HEK293 (cell line): ENCODE measurements at regions not wholly inside any gene's neighbourhood (a gene's known extent, or its start where the extent isn't known, plus 50 kb on each side); places are given as distances from the start of the nearest gene placed in this dataset.

ENCODE experiments used
- CTCF ChIA-PET: fragments of 350-600 bp; formaldehyde crosslinking; extraction: SDS; loops from one replicate; lab custom pipeline; 2021; ENCODE audit warnings: antibody characterized with exemption; lab: Yijun Ruan, JAX
- POLR2A ChIA-PET: fragments of 300-600 bp; formaldehyde crosslinking; extraction: SDS; loops from one replicate; lab custom pipeline; 2020; ENCODE audit warnings: antibody characterized with exemption, inconsistent platforms; lab: Yijun Ruan, JAX
- H3K27ac ChIP-seq: fragments of 200-500 bp; sonication (Bioruptor generic); 2 replicates; pipeline ENCODE4 v1.5.1; 2014; ENCODE audit warnings: low read depth, low read length, control low read depth, inconsistent platforms; ENCODE audit errors: extremely low read depth
- H3K36me3 ChIP-seq, 2 experiments: fragments of 200-500 bp in 1 of 2; sonication (Bioruptor generic) in 1 of 2; 1 replicate in 1 of 2; 2 replicates in 1 of 2; pipeline ENCODE4 v1.5.1; 2014 to 2017; ENCODE audit warnings: inconsistent platforms in 2 of 2, low read length in 2 of 2; ENCODE audit not compliant: control insufficient read depth in 2 of 2, insufficient read depth in 1 of 2
- H3K4me1 ChIP-seq: fragments of 200-500 bp; sonication (Bioruptor generic); 2 replicates; pipeline ENCODE4 v1.5.1; 2014; ENCODE audit warnings: mild to moderate bottlenecking, low read length, inconsistent platforms; ENCODE audit not compliant: control insufficient read depth, insufficient read depth
- H3K4me3 ChIP-seq: 2 replicates; pipeline ENCODE4 v1.5.1; 2011; ENCODE audit warnings: low read depth, mild to moderate bottlenecking, control low read depth, low read length, moderate library complexity
- H3K9me3 ChIP-seq: fragments of 200-500 bp; sonication (Bioruptor generic); 2 replicates; pipeline ENCODE4 v1.5.1; 2014; ENCODE audit warnings: low read depth, low read length, inconsistent platforms; ENCODE audit not compliant: control insufficient read depth, insufficient read depth
- FEZF1 ChIP-seq: fragments of 450-650 bp; formaldehyde crosslinking; IDR thresholded peaks from 2 replicates; pipeline ENCODE4 v1.5.1; 2016; ENCODE audit warnings: missing biosample characterization, missing genetic modification characterization
- KLF8 ChIP-seq: fragments of 450-650 bp; formaldehyde crosslinking; IDR thresholded peaks from 2 replicates; pipeline ENCODE4 v1.5.1; 2016; ENCODE audit warnings: missing biosample characterization, missing genetic modification characterization
- KLF9 ChIP-seq: fragments of 450-650 bp; formaldehyde crosslinking; IDR thresholded peaks from 2 replicates; pipeline ENCODE4 v1.5.1; 2016; ENCODE audit warnings: missing biosample characterization, missing genetic modification characterization, low read depth
- SCRT1 ChIP-seq: fragments of 450-650 bp; formaldehyde crosslinking; IDR thresholded peaks from 2 replicates; pipeline ENCODE4 v1.5.1; 2016; ENCODE audit warnings: missing biosample characterization, missing genetic modification characterization, borderline replicate concordance
- SCRT2 ChIP-seq: fragments of 450-650 bp; formaldehyde crosslinking; IDR thresholded peaks from 2 replicates; pipeline ENCODE4 v1.5.1; 2016; ENCODE audit warnings: missing biosample characterization, missing genetic modification characterization
- YY2 ChIP-seq: fragments of 450-650 bp; formaldehyde crosslinking; IDR thresholded peaks from 2 replicates; pipeline ENCODE4 v1.5.1; 2016; ENCODE audit warnings: missing biosample characterization, missing genetic modification characterization
- ZFP37 ChIP-seq: fragments of 450-650 bp; formaldehyde crosslinking; IDR thresholded peaks from 2 replicates; pipeline ENCODE4 v1.5.1; 2016; ENCODE audit warnings: missing biosample characterization, missing genetic modification characterization
- ZNF121 ChIP-seq: fragments of 450-650 bp; formaldehyde crosslinking; IDR thresholded peaks from 2 replicates; pipeline ENCODE4 v1.5.1; 2016; ENCODE audit warnings: missing biosample characterization, missing genetic modification characterization
- ZNF138 ChIP-seq: fragments of 450-650 bp; formaldehyde crosslinking; IDR thresholded peaks from 2 replicates; pipeline ENCODE4 v1.5.1; 2016; ENCODE audit warnings: missing biosample characterization, missing genetic modification characterization, borderline replicate concordance
- ZNF169 ChIP-seq: fragments of 450-650 bp; formaldehyde crosslinking; IDR thresholded peaks from 2 replicates; pipeline ENCODE4 v1.5.1; 2016; ENCODE audit warnings: missing biosample characterization, missing genetic modification characterization
- ZNF221 ChIP-seq: fragments of 450-650 bp; formaldehyde crosslinking; IDR thresholded peaks from 2 replicates; pipeline ENCODE4 v1.5.1; 2017; ENCODE audit warnings: missing biosample characterization, missing genetic modification characterization, borderline replicate concordance
- ZNF239 ChIP-seq: fragments of 450-650 bp; formaldehyde crosslinking; IDR thresholded peaks from 2 replicates; pipeline ENCODE4 v1.5.1; 2016; ENCODE audit warnings: missing biosample characterization, missing genetic modification characterization
- ZNF292 ChIP-seq: fragments of 450-650 bp; formaldehyde crosslinking; IDR thresholded peaks from 2 replicates; pipeline ENCODE4 v1.5.1; 2016; ENCODE audit warnings: low read depth, missing biosample characterization, missing genetic modification characterization, borderline replicate concordance
- ZNF302 ChIP-seq: fragments of 450-650 bp; formaldehyde crosslinking; IDR thresholded peaks from 2 replicates; pipeline ENCODE4 v1.5.1; 2016; ENCODE audit warnings: missing biosample characterization, missing genetic modification characterization, low read depth
- ZNF350 ChIP-seq: fragments of 450-650 bp; formaldehyde crosslinking; IDR thresholded peaks from 2 replicates; pipeline ENCODE4 v1.5.0; 2017; ENCODE audit warnings: missing biosample characterization, mild to moderate bottlenecking, missing genetic modification characterization
- ZNF366 ChIP-seq: fragments of 450-650 bp; formaldehyde crosslinking; conservative IDR thresholded peaks from 2 replicates; pipeline ENCODE4 v1.5.1; 2016; ENCODE audit warnings: missing biosample characterization, missing genetic modification characterization
- ZNF473 ChIP-seq: fragments of 450-650 bp; formaldehyde crosslinking; IDR thresholded peaks from 2 replicates; pipeline ENCODE4 v1.5.1; 2017; ENCODE audit warnings: missing biosample characterization, missing genetic modification characterization
- ZNF510 ChIP-seq: fragments of 450-650 bp; formaldehyde crosslinking; IDR thresholded peaks from 2 replicates; pipeline ENCODE4 v1.5.1; 2018; ENCODE audit warnings: mild to moderate bottlenecking, missing genetic modification characterization, missing biosample characterization; ENCODE audit not compliant: insufficient replicate concordance
- ZNF521 ChIP-seq: fragments of 450-650 bp; formaldehyde crosslinking; IDR thresholded peaks from 2 replicates; pipeline ENCODE4 v1.5.1; 2017; ENCODE audit warnings: missing biosample characterization, mild to moderate bottlenecking, missing genetic modification characterization
- ZNF561 ChIP-seq: fragments of 450-650 bp; IDR thresholded peaks from 2 replicates; pipeline ENCODE4 v1.5.1; 2018; ENCODE audit warnings: missing biosample characterization, missing genetic modification characterization, borderline replicate concordance
- ZNF596 ChIP-seq: fragments of 450-650 bp; IDR thresholded peaks from 2 replicates; pipeline ENCODE4 v1.5.0; 2018; ENCODE audit warnings: missing biosample characterization, mild to moderate bottlenecking, missing genetic modification characterization, moderate library complexity
- ZNF658 ChIP-seq: fragments of 450-650 bp; formaldehyde crosslinking; IDR thresholded peaks from 2 replicates; pipeline ENCODE4; 2016; ENCODE audit warnings: missing biosample characterization, missing genetic modification characterization
- ZNF768 ChIP-seq: fragments of 450-650 bp; formaldehyde crosslinking; IDR thresholded peaks from 2 replicates; pipeline ENCODE4 v1.5.1; 2018; ENCODE audit warnings: missing biosample characterization, mild to moderate bottlenecking, missing genetic modification characterization
- ZNF837 ChIP-seq: fragments of 450-650 bp; formaldehyde crosslinking; IDR thresholded peaks from 2 replicates; pipeline ENCODE4 v1.5.1; 2016; ENCODE audit warnings: missing biosample characterization, missing genetic modification characterization
- TF ChIP-seq, protein P1 (sequence below): fragments of 450-650 bp; IDR thresholded peaks from 2 replicates; pipeline ENCODE4 v1.5.1; 2018; ENCODE audit warnings: missing biosample characterization, missing genetic modification characterization
- TF ChIP-seq, protein P2 (sequence below): fragments of 450-650 bp; formaldehyde crosslinking; IDR thresholded peaks from 2 replicates; pipeline ENCODE4 v1.5.1; 2016; ENCODE audit warnings: missing biosample characterization, missing genetic modification characterization

DNA sequence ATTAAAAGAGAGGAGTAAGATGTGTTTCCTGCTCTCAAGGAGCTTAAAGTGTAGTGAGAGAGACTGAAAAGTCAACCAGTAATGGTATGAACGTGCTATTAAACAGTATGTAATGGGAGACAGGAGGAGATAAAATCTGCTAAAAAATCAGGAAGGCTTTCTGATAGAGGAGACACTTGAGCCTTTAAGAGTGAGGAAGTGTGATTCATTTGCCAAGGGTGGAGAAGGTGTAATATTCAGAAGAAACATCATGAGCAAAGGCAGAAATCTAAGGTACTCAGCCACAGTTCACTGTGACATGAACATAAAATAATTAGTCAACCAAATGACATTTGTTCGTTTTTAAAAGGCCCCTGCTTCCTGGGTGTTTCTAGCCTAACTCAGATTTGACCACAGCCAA, 137.8 kb upstream of the SKOR2 start:
- no peaks in the 10 kb centered on the region for H3K9me3 ChIP-seq
- no peak overlapping the region for H3K4me3 ChIP-seq
- H3K27ac ChIP-seq, result no peak overlapping the region
- no peaks in the 10 kb centered on the region; the same call in 1 of the 2 replicates for H3K4me1 ChIP-seq
- POLR2A ChIA-PET, result no interaction called here
- CTCF ChIA-PET, result interaction anchor here (0.9 kb wide), 1 partner anchor 360 kb away, joined by 3 read pairs; no protein-coding TSS in a partner anchor
- no peak for TF ChIP-seq ZNF138 (tag by site-specific recombination)
- TF ChIP-seq ZNF596, result no peak
- no peak for TF ChIP-seq KLF8
- no peak for TF ChIP-seq ZNF292
- TF ChIP-seq ZNF510, result no peak
- TF ChIP-seq ZNF221 (tag by site-specific recombination), result no peak
- no peak for TF ChIP-seq KLF9
- H3K36me3 ChIP-seq, result no peaks in the 10 kb centered on the region

DNA sequence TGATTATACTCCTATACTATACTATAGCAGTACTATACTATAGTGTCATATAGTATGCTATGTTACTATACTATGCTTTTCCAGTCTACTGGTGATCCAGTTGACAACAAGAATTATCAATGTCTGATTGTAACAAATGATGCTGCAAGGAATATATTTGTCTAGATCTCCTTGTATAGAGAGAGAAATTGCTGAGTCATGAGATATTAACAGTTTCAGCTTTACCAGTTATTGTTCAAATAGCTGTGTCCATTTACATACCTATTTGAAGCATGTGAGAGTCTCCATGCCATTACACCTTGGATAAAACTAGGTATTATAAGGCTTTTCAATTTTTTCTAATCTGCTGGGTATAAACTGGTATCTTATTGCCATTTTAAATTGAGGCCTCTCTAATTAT, 136.4 kb upstream of the SKOR2 start:
- ChIA-PET POLR2A (no interaction called here), CTCF (interaction anchor here (1.6 kb wide), 1 partner anchor 9 kb away, joined by 4 read pairs; no protein-coding TSS in a partner anchor)
- no peak overlapping the region for H3K4me3 ChIP-seq
- no peaks in the 10 kb centered on the region for H3K9me3 ChIP-seq
- H3K36me3 ChIP-seq, result no peaks in the 10 kb centered on the region
- no peak overlapping the region for H3K27ac ChIP-seq
- TF ChIP-seq ZNF366 (tag by site-specific recombination) (no peak), ZNF221 (tag by site-specific recombination) (no peak), ZNF169 (tag by site-specific recombination) (no peak), FEZF1 (no peak), ZNF768 (tag by site-specific recombination) (no peak), ZNF561 (tag by site-specific recombination) (no peak), ZNF473 (no peak), SCRT2 (tag by site-specific recombination) (no peak), ZNF521 (tag by site-specific recombination) (no peak), ZNF350 (tag by site-specific recombination) (no peak), ZNF239 (tag by site-specific recombination) (no peak), YY2 (no peak), ZNF302 (tag by site-specific recombination) (no peak), ZNF121 (tag by site-specific recombination) (no peak), ZNF658 (no peak)
- TF ChIP-seq, protein P1, sequence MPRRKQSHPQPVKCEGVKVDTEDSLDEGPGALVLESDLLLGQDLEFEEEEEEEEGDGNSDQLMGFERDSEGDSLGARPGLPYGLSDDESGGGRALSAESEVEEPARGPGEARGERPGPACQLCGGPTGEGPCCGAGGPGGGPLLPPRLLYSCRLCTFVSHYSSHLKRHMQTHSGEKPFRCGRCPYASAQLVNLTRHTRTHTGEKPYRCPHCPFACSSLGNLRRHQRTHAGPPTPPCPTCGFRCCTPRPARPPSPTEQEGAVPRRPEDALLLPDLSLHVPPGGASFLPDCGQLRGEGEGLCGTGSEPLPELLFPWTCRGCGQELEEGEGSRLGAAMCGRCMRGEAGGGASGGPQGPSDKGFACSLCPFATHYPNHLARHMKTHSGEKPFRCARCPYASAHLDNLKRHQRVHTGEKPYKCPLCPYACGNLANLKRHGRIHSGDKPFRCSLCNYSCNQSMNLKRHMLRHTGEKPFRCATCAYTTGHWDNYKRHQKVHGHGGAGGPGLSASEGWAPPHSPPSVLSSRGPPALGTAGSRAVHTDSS (tag by site-specific recombination), result no peak
- H3K4me1 ChIP-seq, result no peaks in the 10 kb centered on the region; the same call in 1 of the 2 replicates

DNA sequence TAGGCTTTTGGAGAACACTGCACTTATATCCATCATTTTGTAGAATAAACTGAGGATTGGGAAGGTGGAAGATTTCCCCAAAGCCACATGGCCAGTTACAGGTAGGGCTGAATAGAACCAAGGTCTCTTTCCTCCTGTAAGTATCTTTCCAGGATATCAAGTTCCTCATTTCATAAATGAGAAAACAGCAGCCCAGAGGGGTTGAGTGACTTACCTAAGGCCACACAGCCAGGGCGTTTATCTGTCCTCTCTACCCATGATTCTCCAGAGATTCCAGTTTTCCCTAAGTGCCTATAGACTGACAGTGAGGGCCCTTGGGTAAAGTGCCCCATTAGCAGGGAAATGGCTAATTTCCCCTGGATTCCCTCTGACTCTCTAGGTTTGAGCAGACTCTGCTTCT, 132.3 kb upstream of the SKOR2 start:
- POLR2A ChIA-PET, result no interaction called here
- TF ChIP-seq ZNF768 (tag by site-specific recombination), result no peak
- TF ChIP-seq ZFP37 (tag by site-specific recombination), result no peak
- TF ChIP-seq, protein P2, sequence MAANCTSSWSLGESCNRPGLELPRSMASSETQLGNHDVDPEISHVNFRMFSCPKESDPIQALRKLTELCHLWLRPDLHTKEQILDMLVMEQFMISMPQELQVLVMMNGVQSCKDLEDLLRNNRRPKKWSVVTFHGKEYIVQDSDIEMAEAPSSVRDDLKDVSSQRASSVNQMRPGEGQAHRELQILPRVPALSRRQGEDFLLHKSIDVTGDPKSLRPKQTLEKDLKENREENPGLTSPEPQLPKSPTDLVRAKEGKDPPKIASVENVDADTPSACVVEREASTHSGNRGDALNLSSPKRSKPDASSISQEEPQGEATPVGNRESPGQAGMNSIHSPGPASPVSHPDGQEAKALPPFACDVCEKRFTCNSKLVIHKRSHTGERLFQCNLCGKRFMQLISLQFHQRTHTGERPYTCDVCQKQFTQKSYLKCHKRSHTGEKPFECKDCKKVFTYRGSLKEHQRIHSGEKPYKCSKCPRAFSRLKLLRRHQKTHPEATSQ, result no peak
- no peak for TF ChIP-seq ZNF837
- TF ChIP-seq ZNF561 (tag by site-specific recombination), result no peak
- no peak for TF ChIP-seq SCRT1

More for the DNA sequence above, 132.3 kb upstream of the SKOR2 start:
- Histone ChIP-seq H3K36me3 (no peaks in the 10 kb centered on the region), H3K27ac (no peak overlapping the region), H3K4me3 (no peak overlapping the region), H3K9me3 (no peaks in the 10 kb centered on the region), H3K4me1 (no peaks in the 10 kb centered on the region)
- CTCF ChIA-PET, result no interaction called here
